ENCODE measurements at regions not wholly inside any gene's neighbourhood (a gene's known extent, or its start where the extent isn't known, plus 50 kb on each side); places are given as distances from the start of the nearest gene placed in this dataset.

- TF ChIP-seq CTCF (IDR thresholded peaks at IDR 0.05; ENCODE audit: insufficient read depth, low read depth, low read length), result no peak
- no peak for TF ChIP-seq EZH2 (IDR thresholded peaks at IDR 0.05; ENCODE audit: insufficient read depth, low read length)
- no peak for DNase-seq (ENCODE audit: low read depth)
- H4K20me1 ChIP-seq (ENCODE audit: insufficient read depth, low read length), result no peaks in the 10 kb centered on the region
- H3K27ac ChIP-seq (ENCODE audit: low read depth, low read length), result no peak overlapping the region
- no peak overlapping the region for H3K27ac Mint-ChIP-seq (ENCODE audit: unreplicated experiment)
- H3K4me1 Mint-ChIP-seq (ENCODE audit: low read depth, unreplicated experiment), result no peaks in the 10 kb centered on the region
- no peaks in the 10 kb centered on the region for H3K4me1 ChIP-seq (ENCODE audit: insufficient read depth, low read length)
- H3K4me3 ChIP-seq (ENCODE audit: insufficient read depth, low read depth, low read length), result no peak overlapping the region
- no peaks in the 10 kb centered on the region for H3K79me2 ChIP-seq (ENCODE audit: insufficient read depth, low read length)
- no peak overlapping the region for H2AFZ ChIP-seq (ENCODE audit: low read depth, low read length)
- no peaks in the 10 kb centered on the region for H3K9me3 Mint-ChIP-seq (ENCODE audit: unreplicated experiment)
- no peaks in the 10 kb centered on the region for H3K36me3 Mint-ChIP-seq (ENCODE audit: low read depth, unreplicated experiment)
- H3K9ac ChIP-seq (ENCODE audit: low read length), result no peak overlapping the region
- H3K27me3 ChIP-seq (ENCODE audit: insufficient read depth, low read length), result no peaks in the 10 kb centered on the region
- no peaks in the 10 kb centered on the region for H3K36me3 ChIP-seq (ENCODE audit: insufficient read depth, low read length)
- H3K27me3 Mint-ChIP-seq (ENCODE audit: low read depth, unreplicated experiment), result peaks cover 5% of the 10 kb centered on the region
- H3K4me2 ChIP-seq (ENCODE audit: low read length), result no peak overlapping the region
- no peak for FAIRE-seq
- H3K4me3 Mint-ChIP-seq (ENCODE audit: unreplicated experiment), result no peak overlapping the region
- peaks cover 2% of the 10 kb centered on the region for H3K9me3 ChIP-seq (ENCODE audit: insufficient read depth, low read depth, low read length)
Observed at GRCh38 chr13:78907006-78907405, 248.1 kb upstream of the OBI1 start.

- Histone ChIP-seq H4K20me1 (ENCODE audit: insufficient read depth, low read length) (no peaks in the 10 kb centered on the region), H3K4me3 (ENCODE audit: insufficient read depth, low read depth, low read length) (no peak overlapping the region), H3K27me3 (ENCODE audit: insufficient read depth, low read length) (no peaks in the 10 kb centered on the region), H3K36me3 (ENCODE audit: insufficient read depth, low read length) (no peaks in the 10 kb centered on the region), H3K27ac (ENCODE audit: low read depth, low read length) (no peak overlapping the region), H2AFZ (ENCODE audit: low read depth, low read length) (no peak overlapping the region), H3K9me3 (ENCODE audit: insufficient read depth, low read depth, low read length) (no peaks in the 10 kb centered on the region), H3K4me2 (ENCODE audit: low read length) (no peak overlapping the region), H3K79me2 (ENCODE audit: insufficient read depth, low read length) (no peaks in the 10 kb centered on the region), H3K4me1 (ENCODE audit: insufficient read depth, low read length) (no peaks in the 10 kb centered on the region), H3K9ac (ENCODE audit: low read length) (no peak overlapping the region)
- FAIRE-seq (no peak), DNase-seq (ENCODE audit: low read depth) (no peak)
- H3K27me3 Mint-ChIP-seq (ENCODE audit: low read depth, unreplicated experiment), result no peaks in the 10 kb centered on the region
- H3K4me1 Mint-ChIP-seq (ENCODE audit: low read depth, unreplicated experiment), result no peaks in the 10 kb centered on the region
- H3K27ac Mint-ChIP-seq (ENCODE audit: unreplicated experiment), result no peak overlapping the region
- H3K36me3 Mint-ChIP-seq (ENCODE audit: low read depth, unreplicated experiment), result no peaks in the 10 kb centered on the region
- no peaks in the 10 kb centered on the region for H3K9me3 Mint-ChIP-seq (ENCODE audit: unreplicated experiment)
- H3K4me3 Mint-ChIP-seq (ENCODE audit: unreplicated experiment), result no peak overlapping the region
- no peak for TF ChIP-seq EZH2 (IDR thresholded peaks at IDR 0.05; ENCODE audit: insufficient read depth, low read length)
- TF ChIP-seq CTCF (IDR thresholded peaks at IDR 0.05; ENCODE audit: insufficient read depth, low read depth, low read length), result no peak
Observed at GRCh38 chr13:78897200-78897599, 238.2 kb upstream of the OBI1 start.

GRCh38 chr13:78884571-78884970 is 225.6 kb upstream of the OBI1 start:
- Mint-ChIP-seq H3K4me1 (ENCODE audit: low read depth, unreplicated experiment) (peaks cover 2% of the 10 kb centered on the region), H3K27me3 (ENCODE audit: low read depth, unreplicated experiment) (no peaks in the 10 kb centered on the region), H3K36me3 (ENCODE audit: low read depth, unreplicated experiment) (no peaks in the 10 kb centered on the region), H3K9me3 (ENCODE audit: unreplicated experiment) (peaks cover 2% of the 10 kb centered on the region), H3K4me3 (ENCODE audit: unreplicated experiment) (no peak overlapping the region), H3K27ac (ENCODE audit: unreplicated experiment) (no peak overlapping the region)
- no peaks in the 10 kb centered on the region for H3K36me3 ChIP-seq (ENCODE audit: insufficient read depth, low read length)
- H3K9me3 ChIP-seq (ENCODE audit: insufficient read depth, low read depth, low read length), result peaks cover 3% of the 10 kb centered on the region
- H3K4me2 ChIP-seq (ENCODE audit: low read length), result no peak overlapping the region
- no peaks in the 10 kb centered on the region for H3K27me3 ChIP-seq (ENCODE audit: insufficient read depth, low read length)
- H3K4me3 ChIP-seq (ENCODE audit: insufficient read depth, low read depth, low read length), result no peak overlapping the region
- FAIRE-seq (no peak), DNase-seq (ENCODE audit: low read depth) (no peak)
- no peak overlapping the region for H3K27ac ChIP-seq (ENCODE audit: low read depth, low read length)
- no peaks in the 10 kb centered on the region for H3K79me2 ChIP-seq (ENCODE audit: insufficient read depth, low read length)
- no peak for TF ChIP-seq EZH2 (IDR thresholded peaks at IDR 0.05; ENCODE audit: insufficient read depth, low read length)
- TF ChIP-seq CTCF (IDR thresholded peaks at IDR 0.05; ENCODE audit: insufficient read depth, low read depth, low read length), result no peak
- no peaks in the 10 kb centered on the region for H4K20me1 ChIP-seq (ENCODE audit: insufficient read depth, low read length)
- no peak overlapping the region for H2AFZ ChIP-seq (ENCODE audit: low read depth, low read length)
- H3K4me1 ChIP-seq (ENCODE audit: insufficient read depth, low read length), result no peaks in the 10 kb centered on the region
- H3K9ac ChIP-seq (ENCODE audit: low read length), result no peak overlapping the region

All from astrocyte (in vitro differentiated cells and primary cell).